Spleen (tissue), 11 donors: ENCODE measurements at regions not wholly inside any gene's neighbourhood (a gene's known extent, or its start where the extent isn't known, plus 50 kb on each side); places are given as distances from the start of the nearest gene placed in this dataset.

Experiments used
- DNase-seq: peaks from one replicate; pipeline ENCODE4 v3.0.0-alpha.2; 2020
- H3K27ac ChIP-seq, 8 donors: fragments of 200-600 bp; sonication (generic) in 7 of 8; 1 replicate in 4 of 8; 2 replicates in 4 of 8; pipeline versions ENCODE4 v1.5.0 to v1.8.0; 2016 to 2021; ENCODE audit warnings: inconsistent platforms in 4 of 8, mild to moderate bottlenecking in 4 of 8, moderate library complexity in 1 of 8
- H3K27me3 ChIP-seq, 7 donors: fragments of 200-600 bp; sonication (generic) in 6 of 7; replicated peaks in 1 of 7; 1 replicate in 4 of 7; 2 replicates in 3 of 7; pipeline versions ENCODE4 v1.5.0 to v1.8.0; 2016 to 2021; ENCODE audit warnings: inconsistent platforms in 3 of 7, mild to moderate bottlenecking in 1 of 7
- H3K36me3 ChIP-seq, 6 donors: fragments of 200-600 bp; sonication (generic) in 5 of 6; 1 replicate in 4 of 6; 2 replicates in 2 of 6; pipeline versions ENCODE4 v1.5.0 to v1.8.0; 2016 to 2021; ENCODE audit warnings: inconsistent platforms in 2 of 6
- H3K4me1 ChIP-seq, 6 donors: fragments of 200-600 bp; sonication (generic) in 5 of 6; 1 replicate in 3 of 6; 2 replicates in 3 of 6; pipeline versions ENCODE4 v1.5.0 to v1.8.0; 2016 to 2021; ENCODE audit warnings: inconsistent platforms in 3 of 6
- H3K4me3 ChIP-seq, 8 donors: fragments of 200-600 bp; sonication (generic) in 7 of 8; 1 replicate in 4 of 8; 2 replicates in 4 of 8; pipeline versions ENCODE4 v1.5.0 to v1.8.0; 2016 to 2021; ENCODE audit warnings: inconsistent platforms in 4 of 8, mild to moderate bottlenecking in 4 of 8, moderate library complexity in 2 of 8
- H3K9me3 ChIP-seq, 8 donors: fragments of 200-600 bp; sonication (generic) in 7 of 8; 1 replicate in 4 of 8; 2 replicates in 4 of 8; pipeline versions ENCODE4 v1.5.0 to v1.8.0; 2016 to 2021; ENCODE audit warnings: inconsistent platforms in 4 of 8
- POLR2A ChIP-seq, 3 donors: fragments of 450-650 bp; IDR thresholded peaks; one replicate each; pipeline ENCODE4 v1.5.1; 2017; ENCODE audit warnings: antibody characterized with exemption in 3 of 3, mild to moderate bottlenecking in 1 of 3
- POLR2AphosphoS5 ChIP-seq, 3 donors: sonication (generic); formaldehyde crosslinking; IDR thresholded peaks; one replicate each; pipeline ENCODE4 v1.5.1; 2017; ENCODE audit warnings: antibody characterized with exemption in 3 of 3
- WGBS, 5 donors: extraction: QIAGEN DNeasy Blood & Tissue Kit in 3 of 5; methylation state at CpG; one replicate each; pipeline versions ENCODE4 v1.1.5 to v1.1.7; 2013 to 2018; 5-methylcytosine and 5-hydroxymethylcytosine counted together
- intact Hi-C: fragments of 100-400 bp; cut with DNase I; formaldehyde crosslinking; loops from one replicate; pipeline ENCODE4 v1.15.0; 2023; ENCODE audit warnings: low total_unique reads
- TF ChIP-seq, protein P1 (sequence below), 11 experiments: fragments of 200-600 bp in 7 of 11; fragments of 450-650 bp in 4 of 11; sonication (generic) in 4 of 11; IDR thresholded peaks in 8 of 11; conservative IDR thresholded peaks in 3 of 11; 1 replicate in 7 of 11; 2 replicates in 4 of 11; pipeline versions ENCODE4 v1.4.0 to v1.8.0; 2016 to 2021; ENCODE audit warnings: antibody characterized with exemption in 11 of 11, inconsistent platforms in 4 of 11, mild to moderate bottlenecking in 1 of 11
- donor health status: healthy with polysubstance abuse.
- donor health status: DM: no; HTN: no; CAD: no; lungs with moderate emphysema.
- donor health status: DM: no; HTN: no; CAD: no.
- donor health status: Bipolar disorder and iron deficiency.
- donor health status: healthy.
- donor health status: DM: no; HTN: no; CAD: no.
- donor health status: DM: yes; HTN: yes; CAD: no.

DNA sequence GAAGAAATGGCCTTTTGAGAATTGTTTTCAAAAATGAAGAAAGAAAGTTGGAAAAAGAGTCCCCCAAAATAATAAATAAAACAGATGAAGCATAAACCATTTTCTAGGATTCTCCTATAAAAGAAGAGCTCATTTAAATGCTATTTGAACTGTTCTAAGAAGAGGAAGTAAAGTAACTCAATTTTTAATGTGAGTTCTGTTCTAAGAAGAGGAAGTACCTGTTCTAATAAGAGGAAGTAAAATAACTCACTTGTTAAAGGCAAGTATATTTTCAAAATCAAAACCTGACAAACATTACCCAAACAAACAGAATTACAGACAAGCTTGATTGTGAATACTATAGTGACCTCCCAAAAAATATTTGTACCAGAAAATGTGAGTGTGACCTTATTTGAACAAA is 1326.3 kb downstream of the C4orf33 start:
- H3K27me3 ChIP-seq, result no peaks in the 10 kb centered on the region
- no peak for TF ChIP-seq POLR2AphosphoS5 (IDR thresholded peaks at IDR 0.05)
- no peak for TF ChIP-seq POLR2A (IDR thresholded peaks at IDR 0.05)
- TF ChIP-seq, protein P1, sequence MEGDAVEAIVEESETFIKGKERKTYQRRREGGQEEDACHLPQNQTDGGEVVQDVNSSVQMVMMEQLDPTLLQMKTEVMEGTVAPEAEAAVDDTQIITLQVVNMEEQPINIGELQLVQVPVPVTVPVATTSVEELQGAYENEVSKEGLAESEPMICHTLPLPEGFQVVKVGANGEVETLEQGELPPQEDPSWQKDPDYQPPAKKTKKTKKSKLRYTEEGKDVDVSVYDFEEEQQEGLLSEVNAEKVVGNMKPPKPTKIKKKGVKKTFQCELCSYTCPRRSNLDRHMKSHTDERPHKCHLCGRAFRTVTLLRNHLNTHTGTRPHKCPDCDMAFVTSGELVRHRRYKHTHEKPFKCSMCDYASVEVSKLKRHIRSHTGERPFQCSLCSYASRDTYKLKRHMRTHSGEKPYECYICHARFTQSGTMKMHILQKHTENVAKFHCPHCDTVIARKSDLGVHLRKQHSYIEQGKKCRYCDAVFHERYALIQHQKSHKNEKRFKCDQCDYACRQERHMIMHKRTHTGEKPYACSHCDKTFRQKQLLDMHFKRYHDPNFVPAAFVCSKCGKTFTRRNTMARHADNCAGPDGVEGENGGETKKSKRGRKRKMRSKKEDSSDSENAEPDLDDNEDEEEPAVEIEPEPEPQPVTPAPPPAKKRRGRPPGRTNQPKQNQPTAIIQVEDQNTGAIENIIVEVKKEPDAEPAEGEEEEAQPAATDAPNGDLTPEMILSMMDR (IDR thresholded peaks at IDR 0.05 in 8 of 11, conservative IDR thresholded peaks at IDR 0.05 in 3 of 11), result no peak
- no peak overlapping the region for H3K27ac ChIP-seq
- no peak overlapping the region for H3K4me3 ChIP-seq
- no peaks in the 10 kb centered on the region for H3K36me3 ChIP-seq
- DNase-seq, result no peak
- intact Hi-C loops, result no loop called here
- no peaks in the 10 kb centered on the region for H3K4me1 ChIP-seq
- peaks cover 0 to 3% (median 0%) of the 10 kb centered on the region in 8 donors for H3K9me3 ChIP-seq

DNA sequence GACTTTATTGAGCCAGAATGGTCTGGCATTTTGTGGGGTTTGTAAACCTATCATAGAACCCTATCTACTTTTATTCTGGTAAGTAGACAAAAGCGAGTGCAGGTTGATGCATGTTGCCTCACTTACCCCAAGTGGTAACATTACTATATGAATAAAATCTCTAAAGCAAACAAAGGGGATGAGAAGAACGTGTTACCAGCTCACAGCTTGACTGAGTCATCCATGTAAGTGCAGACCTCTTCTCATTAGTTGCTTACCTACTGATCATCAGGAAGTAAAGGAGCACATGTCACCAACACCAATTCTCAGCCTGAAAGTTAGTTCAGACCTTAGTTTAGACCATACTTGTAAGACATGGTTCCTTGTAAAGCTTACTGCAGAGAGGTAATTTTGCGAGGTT is 1328.3 kb downstream of the C4orf33 start:
- intact Hi-C loops, result no loop called here
- no peaks in the 10 kb centered on the region for H3K4me1 ChIP-seq
- no peak overlapping the region for H3K27ac ChIP-seq
- peaks cover 0 to 3% (median 0%) of the 10 kb centered on the region in 8 donors for H3K9me3 ChIP-seq
- no peaks in the 10 kb centered on the region for H3K36me3 ChIP-seq
- no peak for DNase-seq
- no peak overlapping the region for H3K4me3 ChIP-seq
- TF ChIP-seq POLR2AphosphoS5 (IDR thresholded peaks at IDR 0.05), result no peak
- TF ChIP-seq, protein P1 (IDR thresholded peaks at IDR 0.05 in 8 of 11, conservative IDR thresholded peaks at IDR 0.05 in 3 of 11), result no peak
- H3K27me3 ChIP-seq, result no peaks in the 10 kb centered on the region
- 80 to 88% (median 84%) methylated on average over 3 of the region's 3 CpGs for WGBS, 5 donors

DNA sequence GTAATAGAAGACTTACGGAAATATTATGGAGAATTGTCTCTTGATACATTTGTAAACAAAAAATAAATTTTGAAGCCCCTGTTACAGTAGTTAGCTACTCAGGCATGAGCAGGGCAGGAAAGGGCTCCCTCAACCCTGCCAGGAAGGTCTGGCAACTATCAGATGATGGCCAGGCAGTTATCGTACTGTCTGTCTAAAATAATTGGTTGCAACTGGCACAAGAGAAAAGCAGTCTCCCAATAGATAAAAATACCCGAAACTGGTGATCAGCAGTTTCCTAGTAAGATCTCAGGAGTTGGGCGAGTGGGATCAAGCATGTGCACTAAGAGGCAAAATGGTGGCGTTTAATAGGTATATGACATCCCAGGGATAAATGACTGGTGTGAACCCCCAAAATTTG is 1336.3 kb downstream of the C4orf33 start:
- DNase-seq, result no peak
- intact Hi-C loops, result no loop called here
- no peaks in the 10 kb centered on the region for H3K36me3 ChIP-seq
- H3K27ac ChIP-seq, result no peak overlapping the region
- 81 to 89% (median 84%) methylated on average over 5 of the region's 5 CpGs for WGBS, 5 donors
- peaks cover 0 to 8% (median 0%) of the 10 kb centered on the region in 8 donors for H3K9me3 ChIP-seq
- no peaks in the 10 kb centered on the region for H3K4me1 ChIP-seq
- no peaks in the 10 kb centered on the region for H3K27me3 ChIP-seq
- TF ChIP-seq, protein P1 (IDR thresholded peaks at IDR 0.05 in 8 of 11, conservative IDR thresholded peaks at IDR 0.05 in 3 of 11), result no peak
- TF ChIP-seq POLR2AphosphoS5 (IDR thresholded peaks at IDR 0.05) (no peak), POLR2A (IDR thresholded peaks at IDR 0.05) (no peak)
- no peak overlapping the region for H3K4me3 ChIP-seq

DNA sequence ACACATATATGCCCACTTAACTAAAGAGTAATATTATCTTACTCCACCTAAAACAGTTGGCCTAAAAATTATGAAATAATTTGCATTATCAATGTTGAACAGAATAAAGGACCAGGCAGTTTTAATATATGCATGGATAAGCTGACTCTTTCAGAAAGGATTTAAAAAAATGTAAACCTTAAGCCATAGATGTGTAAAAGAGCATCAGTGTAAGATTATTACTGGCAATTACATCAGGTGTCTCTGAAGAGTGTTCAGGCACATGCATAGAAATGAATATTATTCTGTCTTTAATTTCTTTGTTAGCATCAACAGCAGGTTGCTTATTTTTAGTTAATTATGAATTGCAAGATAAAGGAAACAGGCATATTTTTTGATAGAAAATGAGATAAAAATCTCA is 1353.8 kb downstream of the C4orf33 start:
- no peak for DNase-seq
- Histone ChIP-seq H3K9me3 (peaks cover 0 to 36% (median 31%) of the 10 kb centered on the region in 8 donors), H3K27me3 (no peaks in the 10 kb centered on the region), H3K27ac (no peak overlapping the region), H3K4me3 (no peak overlapping the region), H3K36me3 (no peaks in the 10 kb centered on the region), H3K4me1 (no peaks in the 10 kb centered on the region)
- TF ChIP-seq, protein P1 (IDR thresholded peaks at IDR 0.05 in 8 of 11, conservative IDR thresholded peaks at IDR 0.05 in 3 of 11), result no peak
- TF ChIP-seq POLR2A (IDR thresholded peaks at IDR 0.05), result no peak
- TF ChIP-seq POLR2AphosphoS5 (IDR thresholded peaks at IDR 0.05), result no peak
- intact Hi-C loops, result no loop called here
